GM23338 (cell line): ENCODE measurements at regions not wholly inside any gene's neighbourhood (a gene's known extent, or its start where the extent isn't known, plus 50 kb on each side); places are given as distances from the start of the nearest gene placed in this dataset.
"Not testable (repeated sequence)": the region's sequence is repeated elsewhere in the genome, so short reads cannot be mapped to it uniquely, and the experiment has no call there.

ENCODE experiments used
- ATAC-seq: fragments of 200-7000 bp; cut with Tn5 transposase; 3 replicates; pipeline ENCODE4 v1.9.1; 2020
- DNase-seq: peaks from one replicate; pipeline ENCODE4 v3.0.0-alpha.2; 2015; ENCODE audit warnings: low spot score
- H2AFZ ChIP-seq: fragments of 200-600 bp; sonication (generic); 2 replicates; pipeline ENCODE4 v1.8.0; 2016; ENCODE audit warnings: antibody characterized with exemption, mild to moderate bottlenecking, moderate library complexity
- H3F3A ChIP-seq: fragments of 200-600 bp; sonication (generic); replicated peaks from 2 replicates; pipeline ENCODE4 v1.8.0; 2017; ENCODE audit warnings: antibody characterized with exemption, mixed run types, low read depth
- H3K27ac ChIP-seq: fragments of 200-600 bp; sonication (generic); 2 replicates; pipeline ENCODE4 v1.6.1; 2016; ENCODE audit warnings: low read depth
- H3K27me3 ChIP-seq: fragments of 200-600 bp; sonication (generic); 2 replicates; pipeline ENCODE4 v1.8.0; 2016; ENCODE audit warnings: mild to moderate bottlenecking, mixed run types, moderate library complexity; ENCODE audit not compliant: insufficient read depth
- H3K36me3 ChIP-seq: fragments of 200-600 bp; sonication (generic); 2 replicates; pipeline ENCODE4 v1.8.0; 2016; ENCODE audit warnings: mild to moderate bottlenecking; ENCODE audit not compliant: insufficient read depth
- H3K4me1 ChIP-seq: fragments of 200-600 bp; sonication (generic); 2 replicates; pipeline ENCODE4 v1.8.0; 2016; ENCODE audit warnings: mild to moderate bottlenecking, moderate library complexity; ENCODE audit not compliant: insufficient read depth
- H3K4me2 ChIP-seq: fragments of 200-600 bp; sonication (generic); 2 replicates; pipeline ENCODE4 v1.7.1; 2017; ENCODE audit warnings: mixed run types
- H3K4me3 ChIP-seq: fragments of 200-600 bp; sonication (generic); 2 replicates; pipeline ENCODE4 v1.6.1; 2016; ENCODE audit warnings: mixed run types
- H3K79me2 ChIP-seq: fragments of 200-600 bp; sonication (generic); replicated peaks from 2 replicates; pipeline ENCODE4 v1.8.0; 2017; ENCODE audit warnings: mild to moderate bottlenecking; ENCODE audit not compliant: insufficient read depth
- H3K9me2 ChIP-seq: fragments of 200-600 bp; sonication (generic); 2 replicates; pipeline ENCODE4 v1.8.0; 2017; ENCODE audit not compliant: insufficient read depth
- H4K20me1 ChIP-seq: fragments of 200-600 bp; sonication (generic); replicated peaks from 2 replicates; pipeline ENCODE4 v1.8.0; 2017; ENCODE audit warnings: mild to moderate bottlenecking; ENCODE audit not compliant: insufficient read depth
- H3K27ac Mint-ChIP-seq: 2 replicates; pipeline ENCODE4 v1.8.0; 2020; ENCODE audit warnings: inconsistent platforms, mild to moderate bottlenecking, moderate library complexity, mixed read lengths
- H3K27me3 Mint-ChIP-seq: 3 replicates; pipeline ENCODE4 v1.8.0; 2022; ENCODE audit warnings: low read depth, mild to moderate bottlenecking, moderate library complexity, mixed read lengths, inconsistent platforms; ENCODE audit not compliant: insufficient read depth, poor library complexity
- H3K36me3 Mint-ChIP-seq: 3 replicates; pipeline ENCODE4 v1.8.0; 2021; ENCODE audit warnings: low read depth, mild to moderate bottlenecking, inconsistent platforms, moderate library complexity, mixed read lengths
- H3K4me1 Mint-ChIP-seq: 3 replicates; pipeline ENCODE4 v1.8.0; 2020; ENCODE audit warnings: mild to moderate bottlenecking, inconsistent platforms, mixed read lengths
- H3K4me3 Mint-ChIP-seq: 3 replicates; pipeline ENCODE4 v1.8.0; 2021; ENCODE audit warnings: moderate library complexity, mild to moderate bottlenecking, inconsistent platforms, mixed read lengths
- H3K9me3 Mint-ChIP-seq: 3 replicates; pipeline ENCODE4 v1.8.0; 2020; ENCODE audit warnings: moderate library complexity, mild to moderate bottlenecking, inconsistent platforms, mixed read lengths
- CREB1 ChIP-seq: fragments of 250-450 bp; sonication (Bioruptor Pico); IDR thresholded peaks from 2 replicates; pipeline ENCODE4 v1.5.0; 2020; ENCODE audit warnings: low read depth, mild to moderate bottlenecking, moderate library complexity
- EZH2phosphoT487 ChIP-seq: fragments of 200-600 bp; sonication (generic); IDR thresholded peaks from one replicate; pipeline ENCODE4 v1.8.1; 2018; ENCODE audit warnings: antibody characterized with exemption; ENCODE audit not compliant: unreplicated experiment
- JUNB ChIP-seq: IDR thresholded peaks from one replicate; pipeline ENCODE4 v1.6.1; 2016; ENCODE audit warnings: antibody characterized with exemption; ENCODE audit not compliant: unreplicated experiment
- STAT1 ChIP-seq: IDR thresholded peaks from one replicate; pipeline ENCODE4 v1.6.1; 2016; ENCODE audit warnings: antibody characterized with exemption; ENCODE audit not compliant: unreplicated experiment
- ZNF114 ChIP-seq: fragments of 250-450 bp; sonication (Bioruptor Pico); IDR thresholded peaks from 2 replicates; pipeline ENCODE4 v1.5.0; 2020; ENCODE audit warnings: mild to moderate bottlenecking, moderate library complexity
- ZNF331 ChIP-seq: fragments of 250-450 bp; sonication (Bioruptor Pico); IDR thresholded peaks from 2 replicates; pipeline ENCODE4 v1.5.0; 2020; ENCODE audit warnings: low read depth, mild to moderate bottlenecking, moderate library complexity
- TF ChIP-seq, protein P1 (sequence below): fragments of 250-450 bp; sonication (Bioruptor Pico); IDR thresholded peaks from 2 replicates; pipeline ENCODE4 v1.5.0; 2020; ENCODE audit warnings: mild to moderate bottlenecking, moderate library complexity

DNA sequence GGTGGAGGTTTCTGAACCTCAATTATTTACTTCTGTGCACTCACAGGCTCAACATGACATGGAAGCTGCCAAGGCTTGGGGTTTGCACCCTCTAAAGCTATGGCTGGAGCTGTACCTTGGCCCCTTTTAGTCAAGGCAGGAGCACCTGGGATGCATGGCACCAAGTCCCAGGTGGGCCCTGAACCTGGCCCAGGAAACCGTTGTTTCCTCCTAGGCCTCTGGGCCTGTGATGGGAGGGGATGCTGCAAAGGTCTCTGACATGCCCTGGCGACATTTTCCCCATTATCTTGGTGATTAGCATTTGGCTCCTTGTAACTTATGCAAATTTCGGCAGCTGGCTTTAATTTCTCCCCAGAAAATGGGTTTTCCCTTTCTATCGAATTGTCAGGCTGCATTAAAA, 726.1 kb upstream of the POU3F4 start:
- Mint-ChIP-seq H3K4me1 (no peaks in the 10 kb centered on the region), H3K9me3 (peaks cover 33% of the 10 kb centered on the region), H3K4me3 (no peak overlapping the region), H3K27me3 (no peaks in the 10 kb centered on the region), H3K36me3 (peaks cover 27% of the 10 kb centered on the region), H3K27ac (no peak overlapping the region)
- Histone ChIP-seq H3K36me3 (no peaks in the 10 kb centered on the region), H3K4me1 (no peaks in the 10 kb centered on the region), H3K27me3 (no peaks in the 10 kb centered on the region), H3K9me2 (no peaks in the 10 kb centered on the region), H3F3A (no peaks in the 10 kb centered on the region), H3K4me3 (no peak overlapping the region), H4K20me1 (no peaks in the 10 kb centered on the region), H3K4me2 (no peak overlapping the region), H2AFZ (no peak overlapping the region), H3K27ac (no peak overlapping the region), H3K79me2 (no peaks in the 10 kb centered on the region)
- TF ChIP-seq EZH2phosphoT487 (no peak), JUNB (no peak), ZNF331 (no peak), CREB1 (no peak), STAT1 (no peak), ZNF114 (no peak)
- TF ChIP-seq, protein P1, sequence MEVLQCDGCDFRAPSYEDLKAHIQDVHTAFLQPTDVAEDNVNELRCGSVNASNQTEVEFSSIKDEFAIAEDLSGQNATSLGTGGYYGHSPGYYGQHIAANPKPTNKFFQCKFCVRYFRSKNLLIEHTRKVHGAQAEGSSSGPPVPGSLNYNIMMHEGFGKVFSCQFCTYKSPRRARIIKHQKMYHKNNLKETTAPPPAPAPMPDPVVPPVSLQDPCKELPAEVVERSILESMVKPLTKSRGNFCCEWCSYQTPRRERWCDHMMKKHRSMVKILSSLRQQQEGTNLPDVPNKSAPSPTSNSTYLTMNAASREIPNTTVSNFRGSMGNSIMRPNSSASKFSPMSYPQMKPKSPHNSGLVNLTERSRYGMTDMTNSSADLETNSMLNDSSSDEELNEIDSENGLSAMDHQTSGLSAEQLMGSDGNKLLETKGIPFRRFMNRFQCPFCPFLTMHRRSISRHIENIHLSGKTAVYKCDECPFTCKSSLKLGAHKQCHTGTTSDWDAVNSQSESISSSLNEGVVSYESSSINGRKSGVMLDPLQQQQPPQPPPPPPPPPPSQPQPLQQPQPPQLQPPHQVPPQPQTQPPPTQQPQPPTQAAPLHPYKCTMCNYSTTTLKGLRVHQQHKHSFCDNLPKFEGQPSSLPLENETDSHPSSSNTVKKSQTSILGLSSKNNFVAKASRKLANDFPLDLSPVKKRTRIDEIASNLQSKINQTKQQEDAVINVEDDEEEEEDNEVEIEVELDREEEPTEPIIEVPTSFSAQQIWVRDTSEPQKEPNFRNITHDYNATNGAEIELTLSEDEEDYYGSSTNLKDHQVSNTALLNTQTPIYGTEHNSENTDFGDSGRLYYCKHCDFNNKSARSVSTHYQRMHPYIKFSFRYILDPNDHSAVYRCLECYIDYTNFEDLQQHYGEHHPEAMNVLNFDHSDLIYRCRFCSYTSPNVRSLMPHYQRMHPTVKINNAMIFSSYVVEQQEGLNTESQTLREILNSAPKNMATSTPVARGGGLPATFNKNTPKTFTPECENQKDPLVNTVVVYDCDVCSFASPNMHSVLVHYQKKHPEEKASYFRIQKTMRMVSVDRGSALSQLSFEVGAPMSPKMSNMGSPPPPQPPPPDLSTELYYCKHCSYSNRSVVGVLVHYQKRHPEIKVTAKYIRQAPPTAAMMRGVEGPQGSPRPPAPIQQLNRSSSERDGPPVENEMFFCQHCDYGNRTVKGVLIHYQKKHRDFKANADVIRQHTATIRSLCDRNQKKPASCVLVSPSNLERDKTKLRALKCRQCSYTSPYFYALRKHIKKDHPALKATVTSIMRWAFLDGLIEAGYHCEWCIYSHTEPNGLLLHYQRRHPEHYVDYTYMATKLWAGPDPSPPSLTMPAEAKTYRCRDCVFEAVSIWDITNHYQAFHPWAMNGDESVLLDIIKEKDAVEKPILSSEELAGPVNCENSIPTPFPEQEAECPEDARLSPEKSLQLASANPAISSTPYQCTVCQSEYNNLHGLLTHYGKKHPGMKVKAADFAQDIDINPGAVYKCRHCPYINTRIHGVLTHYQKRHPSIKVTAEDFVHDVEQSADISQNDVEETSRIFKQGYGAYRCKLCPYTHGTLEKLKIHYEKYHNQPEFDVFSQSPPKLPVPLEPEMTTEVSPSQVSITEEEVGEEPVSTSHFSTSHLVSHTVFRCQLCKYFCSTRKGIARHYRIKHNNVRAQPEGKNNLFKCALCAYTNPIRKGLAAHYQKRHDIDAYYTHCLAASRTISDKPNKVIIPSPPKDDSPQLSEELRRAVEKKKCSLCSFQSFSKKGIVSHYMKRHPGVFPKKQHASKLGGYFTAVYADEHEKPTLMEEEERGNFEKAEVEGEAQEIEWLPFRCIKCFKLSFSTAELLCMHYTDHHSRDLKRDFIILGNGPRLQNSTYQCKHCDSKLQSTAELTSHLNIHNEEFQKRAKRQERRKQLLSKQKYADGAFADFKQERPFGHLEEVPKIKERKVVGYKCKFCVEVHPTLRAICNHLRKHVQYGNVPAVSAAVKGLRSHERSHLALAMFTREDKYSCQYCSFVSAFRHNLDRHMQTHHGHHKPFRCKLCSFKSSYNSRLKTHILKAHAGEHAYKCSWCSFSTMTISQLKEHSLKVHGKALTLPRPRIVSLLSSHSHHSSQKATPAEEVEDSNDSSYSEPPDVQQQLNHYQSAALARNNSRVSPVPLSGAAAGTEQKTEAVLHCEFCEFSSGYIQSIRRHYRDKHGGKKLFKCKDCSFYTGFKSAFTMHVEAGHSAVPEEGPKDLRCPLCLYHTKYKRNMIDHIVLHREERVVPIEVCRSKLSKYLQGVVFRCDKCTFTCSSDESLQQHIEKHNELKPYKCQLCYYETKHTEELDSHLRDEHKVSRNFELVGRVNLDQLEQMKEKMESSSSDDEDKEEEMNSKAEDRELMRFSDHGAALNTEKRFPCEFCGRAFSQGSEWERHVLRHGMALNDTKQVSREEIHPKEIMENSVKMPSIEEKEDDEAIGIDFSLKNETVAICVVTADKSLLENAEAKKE (CRISPR knock-in tag) = no peak
- ATAC-seq = no peak
- DNase-seq = no peak

DNA sequence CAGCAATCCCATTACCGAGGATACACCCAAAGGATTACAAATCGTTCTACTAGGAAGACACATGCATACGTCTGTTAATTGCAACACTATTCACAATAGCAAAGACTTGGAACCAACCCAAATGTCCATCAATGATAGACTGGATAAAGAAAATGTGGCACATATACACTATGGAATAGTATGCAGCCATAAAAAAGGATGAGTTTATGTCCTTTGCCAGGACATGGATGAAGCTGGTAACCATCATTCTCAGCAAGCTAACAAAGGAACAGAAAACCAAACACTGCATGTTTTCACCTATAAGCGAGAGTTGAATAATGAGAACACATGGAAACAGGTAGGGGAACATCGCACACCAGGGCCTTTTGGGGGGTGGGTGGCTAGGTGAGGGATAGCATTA, 695.2 kb upstream of the POU3F4 start:
- ATAC-seq = not testable (repeated sequence)

More for the DNA sequence above, 695.2 kb upstream of the POU3F4 start:
- H3K27me3 Mint-ChIP-seq, H3K9me2 ChIP-seq, DNase-seq, H3K79me2 ChIP-seq, H3F3A ChIP-seq, H3K36me3 Mint-ChIP-seq, H3K27ac Mint-ChIP-seq, H3K4me3 Mint-ChIP-seq, H3K4me1 Mint-ChIP-seq, H3K4me2 ChIP-seq, H3K4me3 ChIP-seq, H3K27me3 ChIP-seq, H3K36me3 ChIP-seq, H3K4me1 ChIP-seq, H4K20me1 ChIP-seq, H3K27ac ChIP-seq, H2AFZ ChIP-seq: not testable (repeated sequence)
- peaks cover 19% of the 10 kb centered on the region for H3K9me3 Mint-ChIP-seq
